ENCODE measurements at regions not wholly inside any gene's neighbourhood (a gene's known extent, or its start where the extent isn't known, plus 50 kb on each side); places are given as distances from the start of the nearest gene placed in this dataset.
A peak's percentile ranks its signal among the peaks of the same experiment; 100 is the strongest.

GRCh38 chr12:14257734-14258574 is 107.5 kb upstream of the ATF7IP start:
- Histone ChIP-seq H3K36me3 (no peaks in the 10 kb centered on the region), H3K4me3 (peak overlapping the region in 8 of 12 donors; percentile 8 to 38 (median 26)), H3K4me1 (peaks cover 4 to 80% (median 46%) of the 10 kb centered on the region in 12 donors), H3K9me3 (peaks cover 0 to 15% (median 0%) of the 10 kb centered on the region in 12 donors), H3K27ac (peak overlapping the region; percentile 85 to 98 (median 88)), H3K27me3 (peaks cover 0 to 3% (median 0%) of the 10 kb centered on the region in 9 donors)
- DNase-seq (peak in 4 of 5 donors; percentile 94 to 97 (median 94)), ATAC-seq (peak; percentile 82 to 87 (median 85))
- TF ChIP-seq CTCF (IDR thresholded peaks at IDR 0.05) (peak in 1 of 12 donors; percentile 8), POLR2A (IDR thresholded peaks at IDR 0.05) (peak in 1 of 2 donors; percentile 53)
- WGBS, 4 donors = 18 to 24% (median 23%) methylated on average over 13 of the region's 13 CpGs
- intact Hi-C loops (cut with DNase I) = loop anchor here in 9 of 10 donors (1.0 to 10.0 kb wide), 16 partner anchors 107 to 517 kb away; partner anchors contain the start of genes ATF7IP (in 6 of the 9) and PLBD1 (in 1 of the 9)

GRCh38 chr12:14258575-14258940 is 106.9 kb upstream of the ATF7IP start:
- no peaks in the 10 kb centered on the region for H3K36me3 ChIP-seq
- no peak for ATAC-seq
- H3K27me3 ChIP-seq = peaks cover 0 to 3% (median 0%) of the 10 kb centered on the region in 9 donors
- WGBS, 4 donors = 52 to 64% (median 61%) methylated on average over 4 of the region's 4 CpGs
- H3K4me3 ChIP-seq = peak overlapping the region in 1 of 12 donors; percentile 8
- H3K27ac ChIP-seq = peak overlapping the region; percentile 85 to 98 (median 88)
- intact Hi-C loops (cut with DNase I) = loop anchor here in 6 of 10 donors (5.0 to 10.0 kb wide), 9 partner anchors 109 to 516 kb away; partner anchors contain the start of genes ATF7IP (in 2 of the 6) and PLBD1 (in 1 of the 6)
- TF ChIP-seq POLR2A (IDR thresholded peaks at IDR 0.05) (no peak), CTCF (IDR thresholded peaks at IDR 0.05) (no peak)
- no peak for DNase-seq
- peaks cover 4 to 76% (median 46%) of the 10 kb centered on the region in 12 donors for H3K4me1 ChIP-seq
- peaks cover 0 to 15% (median 0%) of the 10 kb centered on the region in 12 donors for H3K9me3 ChIP-seq

GRCh38 chr12:14259481-14260010 is 105.9 kb upstream of the ATF7IP start:
- peaks cover 4 to 76% (median 46%) of the 10 kb centered on the region in 12 donors for H3K4me1 ChIP-seq
- H3K27ac ChIP-seq = peak overlapping the region; percentile 48 to 98 (median 87)
- H3K36me3 ChIP-seq = no peaks in the 10 kb centered on the region
- DNase-seq (no peak), ATAC-seq (no peak)
- intact Hi-C loops (cut with DNase I) = loop anchor here in 7 of 10 donors (1.0 to 10.0 kb wide), 10 partner anchors 106 to 515 kb away; partner anchors contain the start of genes ATF7IP (in 4 of the 7) and PLBD1 (in 1 of the 7)
- no peak for TF ChIP-seq POLR2A (IDR thresholded peaks at IDR 0.05)
- no peak for TF ChIP-seq CTCF (IDR thresholded peaks at IDR 0.05)
- H3K27me3 ChIP-seq = peaks cover 0 to 3% (median 0%) of the 10 kb centered on the region in 9 donors
- WGBS, 4 donors = 74 to 84% (median 76%) methylated on average over 11 of the region's 11 CpGs
- H3K4me3 ChIP-seq = peak overlapping the region in 2 of 12 donors; percentile 38 to 41
- H3K9me3 ChIP-seq = peaks cover 0 to 23% (median 5%) of the 10 kb centered on the region in 12 donors

Data from heart left ventricle (tissue), 16 donors.